ENCODE measurements at regions not wholly inside any gene's neighbourhood (a gene's known extent, or its start where the extent isn't known, plus 50 kb on each side); places are given as distances from the start of the nearest gene placed in this dataset.

DNA sequence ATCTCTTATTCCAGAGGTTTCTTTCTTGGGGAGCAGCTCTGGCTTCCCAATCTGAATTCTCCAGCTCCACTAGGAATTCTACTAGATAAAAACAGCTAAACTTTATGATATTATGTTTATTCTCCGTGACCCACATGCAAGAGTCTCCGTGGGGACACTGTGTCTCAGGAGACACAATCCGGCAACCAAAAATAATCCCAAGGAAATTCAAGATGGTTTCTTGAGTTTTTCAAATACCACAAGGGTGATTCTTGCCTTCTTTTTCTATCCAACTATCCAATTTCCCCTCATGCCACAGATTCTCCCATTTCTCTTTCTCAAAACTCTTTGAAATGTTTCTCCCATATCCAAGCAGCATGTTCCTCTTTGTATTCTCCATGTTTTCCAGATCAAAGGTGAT, 103.1 kb downstream of the FAS start:
- no peak for FAIRE-seq

- FAIRE-seq: no peak
Observed at GRCh38 chr10:89092981-89093380, 102.4 kb downstream of the FAS start.

GRCh38 chr10:89092439-89092838, 101.8 kb downstream of the FAS start:
- FAIRE-seq: no peak

DNA sequence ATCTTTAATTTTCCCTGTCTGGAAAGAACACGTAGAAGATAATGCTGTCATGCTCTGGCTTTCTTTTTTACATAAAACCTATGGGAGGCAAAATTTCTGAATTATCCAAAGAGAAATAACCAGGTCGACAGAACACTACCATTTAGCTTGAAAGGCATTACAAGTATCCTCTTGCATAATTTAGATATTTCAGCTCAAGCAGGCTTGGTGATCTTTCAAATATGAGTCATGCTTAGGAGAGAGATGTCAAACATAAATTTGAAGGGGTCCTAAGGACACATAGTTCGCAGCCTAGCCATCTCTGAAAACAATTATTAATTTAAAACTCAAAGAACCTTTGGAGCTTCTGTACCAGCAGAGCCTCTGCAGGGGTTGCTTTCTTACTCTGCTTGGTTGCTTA, 100.9 kb downstream of the FAS start:
- no peak for FAIRE-seq

GRCh38 chr10:89090756-89091445, 100.3 kb downstream of the FAS start:
- FAIRE-seq: peak; percentile 12

DNA sequence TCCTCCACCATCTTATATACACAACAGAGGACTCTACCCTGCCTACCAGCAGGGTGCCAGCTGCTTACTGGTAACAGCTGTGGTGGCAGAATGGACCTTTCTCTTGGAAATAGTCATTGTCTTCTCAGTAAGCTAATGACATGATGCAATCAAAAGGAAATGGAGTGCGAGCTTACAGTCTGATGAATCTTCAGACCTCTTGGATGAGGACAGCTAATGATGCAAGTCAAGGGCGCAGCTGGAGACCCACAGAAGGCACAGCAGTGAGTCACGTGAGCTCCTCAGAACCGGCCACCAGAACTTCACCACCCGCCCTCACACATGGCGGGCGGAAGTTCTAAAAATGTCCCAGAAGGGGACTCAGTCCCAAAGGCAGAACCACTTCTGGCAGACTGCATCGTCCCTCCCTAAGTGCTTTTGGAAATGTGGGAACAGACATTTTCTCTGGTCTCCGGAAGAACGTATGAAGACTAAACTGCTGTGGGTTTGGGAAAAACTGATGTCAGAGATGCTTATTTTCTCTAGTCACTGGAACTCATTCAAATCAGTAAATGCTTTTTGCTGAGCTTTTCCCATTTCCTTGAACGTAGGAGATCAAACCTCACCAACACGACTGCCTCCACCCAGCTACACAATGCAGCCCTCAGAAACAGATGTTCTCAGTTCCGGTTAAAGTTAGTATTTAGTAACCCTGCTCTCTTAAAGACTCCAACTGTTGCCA, 96.4 kb downstream of the FAS start:
- peak; percentile 77 for FAIRE-seq

- FAIRE-seq: no peak
Observed at GRCh38 chr10:89085153-89085552, 94.6 kb downstream of the FAS start.

- FAIRE-seq: no peak
Observed at GRCh38 chr10:89082086-89082485, 91.5 kb downstream of the FAS start.

GRCh38 chr10:89080660-89081059, 90.1 kb downstream of the FAS start:
- no peak for FAIRE-seq

- peak; percentile 23 for FAIRE-seq
Observed at GRCh38 chr10:89079961-89080360, 89.4 kb downstream of the FAS start.

DNA sequence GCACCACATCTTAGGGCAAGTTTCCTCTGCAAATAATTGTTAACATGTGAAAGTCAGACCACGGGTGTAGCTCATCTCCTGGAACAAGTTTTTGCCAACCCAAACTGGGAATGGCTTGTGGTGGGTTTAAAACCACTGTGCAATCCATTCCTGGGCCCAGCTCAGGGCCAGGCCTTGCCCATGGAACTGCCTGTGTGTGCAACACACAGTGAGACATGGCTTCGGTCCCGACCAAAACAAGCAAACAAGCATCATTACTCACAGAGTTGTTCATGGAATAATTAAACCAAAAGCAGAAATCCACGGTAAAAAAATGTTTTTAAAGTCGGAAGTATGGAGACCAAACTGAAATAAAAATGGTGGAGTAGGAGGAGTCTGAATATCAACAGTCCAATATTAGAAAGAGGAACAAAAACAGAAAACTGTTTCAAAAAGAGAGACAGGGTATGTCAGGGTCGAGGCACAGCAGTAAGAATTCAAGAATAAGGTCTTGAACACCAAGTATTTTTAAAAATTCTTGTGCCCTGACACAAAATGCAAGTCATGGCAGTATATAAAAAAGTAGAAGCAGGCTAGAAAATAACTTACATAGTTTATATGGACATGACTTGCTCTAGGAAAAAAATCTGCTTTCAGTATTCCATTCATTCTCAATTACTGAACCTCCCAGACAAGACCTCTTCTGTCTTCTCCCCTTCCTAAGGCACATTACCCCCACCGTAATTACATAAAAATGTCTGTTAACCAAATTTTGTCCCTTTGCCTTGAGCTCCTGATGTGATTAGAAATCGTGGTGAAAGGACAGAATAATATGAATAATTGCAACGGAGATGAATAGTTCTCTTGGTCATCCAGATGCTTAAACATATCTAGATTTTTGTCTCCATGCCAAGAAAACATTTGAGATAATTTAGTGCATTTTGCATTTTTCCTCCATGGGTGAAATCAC, 88.4 kb downstream of the FAS start:
- FAIRE-seq: no peak

DNA sequence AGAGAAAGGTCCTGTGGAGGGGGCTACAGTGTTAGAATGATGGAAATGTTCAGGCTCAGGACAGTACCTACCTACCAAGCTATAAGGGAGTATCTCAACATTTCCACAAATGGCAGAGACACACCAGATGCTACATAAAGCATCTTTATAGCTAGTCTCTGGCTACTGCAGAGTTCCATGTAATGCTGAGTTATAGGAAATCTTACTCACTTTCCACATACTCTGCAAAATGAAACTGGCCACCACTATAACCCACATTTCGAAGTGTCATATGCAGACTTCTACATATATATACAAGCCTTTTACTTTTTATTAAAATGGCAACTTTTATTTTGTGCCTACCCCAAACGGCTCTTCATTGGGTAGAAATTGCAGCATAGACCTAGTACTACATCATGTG, 85.5 kb downstream of the FAS start:
- no peak for FAIRE-seq

DNA sequence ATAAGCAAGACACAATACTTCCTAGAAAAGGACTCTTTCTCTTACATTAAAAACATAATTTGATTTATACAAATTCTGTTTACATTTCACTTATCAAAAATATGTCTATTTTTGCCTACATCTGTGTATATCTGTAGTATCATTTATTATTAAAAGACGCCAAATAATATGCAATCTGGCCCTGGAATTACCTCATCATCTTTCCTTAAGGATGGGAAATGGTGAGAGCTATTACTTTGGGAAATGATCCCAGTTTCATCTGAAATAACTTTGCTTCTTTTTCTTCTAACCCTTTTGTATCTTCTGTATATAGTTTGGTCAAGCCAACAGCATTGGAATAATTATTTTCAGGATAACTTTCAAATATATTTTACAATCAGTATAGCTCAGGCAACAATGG, 85.0 kb downstream of the FAS start:
- FAIRE-seq: no peak

GRCh38 chr10:89074120-89074519, 83.5 kb downstream of the FAS start:
- no peak for FAIRE-seq

GRCh38 chr10:89073719-89074118, 83.1 kb downstream of the FAS start:
- peak; percentile 50 for FAIRE-seq

DNA sequence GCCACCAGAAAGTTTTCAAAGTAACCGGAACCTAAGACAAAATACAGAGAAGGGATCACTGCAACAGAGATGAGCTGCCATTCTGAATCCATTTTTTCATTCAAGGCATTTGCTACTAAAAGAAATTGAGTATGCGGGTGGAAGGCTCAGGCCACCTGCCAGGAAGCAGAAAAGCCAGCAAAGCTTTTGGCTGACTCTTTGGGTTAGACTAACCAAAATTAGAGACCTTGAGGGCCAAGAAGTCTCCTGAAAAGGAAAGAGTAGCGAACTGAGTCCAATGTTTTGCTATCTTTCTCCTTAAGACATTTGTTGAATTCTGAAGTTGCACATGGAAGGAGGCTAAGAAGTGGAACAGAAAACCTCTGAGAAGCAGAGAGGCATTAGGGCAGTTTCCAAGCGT, 79.0 kb downstream of the FAS start:
- FAIRE-seq: no peak
